Esophagus squamous epithelium (tissue), 4 donors: ENCODE measurements at regions not wholly inside any gene's neighbourhood (a gene's known extent, or its start where the extent isn't known, plus 50 kb on each side); places are given as distances from the start of the nearest gene placed in this dataset.

ENCODE experiments used
- CTCF ChIP-seq, 6 experiments: fragments of 450-650 bp in 4 of 6; fragments of 200-600 bp in 2 of 6; sonication (generic) in 2 of 6; IDR thresholded peaks; one replicate each; pipeline ENCODE4 v1.5.1; 2016 to 2019; ENCODE audit warnings: antibody characterized with exemption in 6 of 6, mild to moderate bottlenecking in 4 of 6, moderate library complexity in 4 of 6
- POLR2A ChIP-seq, 4 donors: fragments of 450-650 bp; IDR thresholded peaks; one replicate each; pipeline ENCODE4 v1.6.1; 2017; ENCODE audit warnings: antibody characterized with exemption in 4 of 4, mild to moderate bottlenecking in 4 of 4, moderate library complexity in 3 of 4

- no peak for TF ChIP-seq CTCF (IDR thresholded peaks at IDR 0.05)
- TF ChIP-seq POLR2A (IDR thresholded peaks at IDR 0.05) = no peak
These were observed 354.7 kb upstream of the FIGN start for GRCh38 chr2:164090533-164090932.
